HG03280 (cell line): ENCODE measurements at regions not wholly inside any gene's neighbourhood (a gene's known extent, or its start where the extent isn't known, plus 50 kb on each side); places are given as distances from the start of the nearest gene placed in this dataset.
"Not testable (repeated sequence)": the region's sequence is repeated elsewhere in the genome, so short reads cannot be mapped to it uniquely, and the experiment has no call there.

Source experiments
- ATAC-seq: cut with Tn5 transposase; IDR thresholded peaks from one replicate; pipeline ENCODE4 v1.9.1; 2021; ENCODE audit warnings: mild to moderate bottlenecking, moderate library complexity; ENCODE audit not compliant: unreplicated experiment

DNA sequence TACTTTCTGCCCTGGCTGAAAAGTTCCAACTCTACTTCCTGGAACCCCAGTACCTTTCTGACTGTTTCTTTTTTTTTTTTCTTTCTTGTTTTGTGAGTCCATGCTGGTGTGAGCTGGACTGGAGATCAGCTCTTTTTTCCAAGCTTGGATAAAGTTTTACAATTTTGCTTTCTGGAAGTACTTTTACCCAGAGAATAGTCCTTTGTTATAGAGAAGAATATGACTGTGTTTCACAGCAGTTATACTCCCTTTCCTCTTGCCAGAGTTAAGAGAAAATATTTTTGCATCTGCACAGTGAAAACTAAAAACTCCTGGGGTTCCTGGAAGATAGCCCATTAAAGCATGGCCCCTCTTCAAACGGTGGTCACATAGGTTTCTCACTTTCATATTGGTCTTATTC lies 1100.6 kb downstream of the OTOL1 start:
- no peak for ATAC-seq

DNA sequence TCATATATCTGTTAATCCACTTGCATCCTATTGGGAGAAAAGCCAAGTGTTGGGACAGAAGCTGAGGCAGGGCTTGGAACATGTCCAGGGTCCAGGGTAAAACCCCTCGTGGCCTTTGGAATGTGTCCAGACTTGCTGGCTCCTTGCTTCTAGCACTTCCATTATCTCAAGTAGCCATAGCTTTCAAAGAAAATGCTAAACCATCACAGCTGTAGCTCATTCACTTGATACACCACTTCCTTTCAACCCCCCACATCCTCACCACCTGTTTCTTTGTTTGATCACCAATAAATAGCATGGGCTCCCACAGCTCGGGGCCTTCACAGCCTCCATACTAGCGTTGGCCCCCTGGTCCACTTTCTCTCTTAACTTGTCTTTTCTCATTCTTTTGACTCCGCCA lies 1101.9 kb downstream of the OTOL1 start:
- not testable (repeated sequence) for ATAC-seq

DNA sequence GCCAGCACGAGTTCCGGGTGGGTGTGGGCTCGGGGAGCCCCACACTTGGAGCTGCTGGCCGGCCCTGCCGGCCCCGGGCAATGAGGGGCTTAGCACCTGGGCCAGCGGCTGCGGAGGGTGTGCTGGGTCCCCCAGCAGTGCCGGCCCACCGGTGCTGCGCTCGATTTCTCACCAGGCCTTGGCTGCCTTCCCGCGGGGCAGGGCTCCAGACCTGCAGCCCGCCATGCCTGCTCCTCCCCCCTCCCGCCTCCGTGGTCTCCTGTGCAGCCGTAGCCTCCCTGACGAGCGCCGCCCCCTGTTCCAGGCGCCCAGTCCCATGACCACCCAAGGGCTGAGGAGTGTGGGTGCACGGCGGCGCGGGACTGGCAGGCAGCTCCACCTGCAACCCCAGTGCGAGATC lies 1103.1 kb downstream of the OTOL1 start:
- not testable (repeated sequence) for ATAC-seq

- ATAC-seq = no peak
Measured at GRCh38 chr3:162601101-162601670, 1104.6 kb downstream of the OTOL1 start.

- ATAC-seq = no peak
Measured at GRCh38 chr3:162602619-162603018, 1106.0 kb downstream of the OTOL1 start.

GRCh38 chr3:162605651-162606204 lies 1109.1 kb downstream of the OTOL1 start:
- no peak for ATAC-seq

DNA sequence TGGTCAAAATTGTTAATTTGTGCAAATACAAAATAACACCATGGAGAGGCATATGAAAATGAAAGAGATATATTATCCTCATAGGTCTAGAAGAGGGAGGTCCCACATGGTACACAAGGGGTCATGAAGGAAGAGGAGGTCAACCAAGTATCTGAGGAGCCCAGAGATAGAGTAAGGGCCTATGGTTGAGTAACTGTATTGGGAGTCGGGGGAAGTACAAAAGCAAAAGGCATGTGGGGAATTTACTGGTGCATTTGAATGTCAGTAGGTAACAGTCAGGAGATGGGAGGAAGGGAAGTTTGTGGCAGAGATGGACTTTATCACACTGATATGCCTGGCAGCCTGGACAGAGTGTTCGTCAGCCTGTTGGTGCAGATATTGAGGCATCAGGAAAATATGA lies 1113.7 kb downstream of the OTOL1 start:
- ATAC-seq = no peak

GRCh38 chr3:162612991-162613390 lies 1116.4 kb downstream of the OTOL1 start:
- no peak for ATAC-seq

- ATAC-seq = no peak
Measured at GRCh38 chr3:162626172-162626571, 1129.6 kb downstream of the OTOL1 start.

DNA sequence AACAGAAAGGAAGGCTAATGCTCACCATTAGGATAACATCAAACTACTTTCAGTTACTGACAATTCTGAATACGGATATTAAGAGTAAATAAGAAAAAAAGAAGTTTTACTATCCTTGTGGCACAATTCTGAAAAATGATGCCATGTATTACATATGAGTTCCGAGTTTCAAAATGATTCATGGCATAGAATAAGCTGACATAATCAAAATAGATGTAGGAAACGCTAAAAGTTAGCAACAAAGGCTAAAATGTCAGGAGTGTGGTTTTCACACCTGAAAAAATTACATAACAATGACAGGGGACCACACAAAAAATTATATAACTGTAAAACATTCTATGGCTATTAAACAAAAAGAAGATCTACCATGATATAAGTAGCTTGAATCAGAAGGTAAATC lies 1131.9 kb downstream of the OTOL1 start:
- no peak for ATAC-seq

DNA sequence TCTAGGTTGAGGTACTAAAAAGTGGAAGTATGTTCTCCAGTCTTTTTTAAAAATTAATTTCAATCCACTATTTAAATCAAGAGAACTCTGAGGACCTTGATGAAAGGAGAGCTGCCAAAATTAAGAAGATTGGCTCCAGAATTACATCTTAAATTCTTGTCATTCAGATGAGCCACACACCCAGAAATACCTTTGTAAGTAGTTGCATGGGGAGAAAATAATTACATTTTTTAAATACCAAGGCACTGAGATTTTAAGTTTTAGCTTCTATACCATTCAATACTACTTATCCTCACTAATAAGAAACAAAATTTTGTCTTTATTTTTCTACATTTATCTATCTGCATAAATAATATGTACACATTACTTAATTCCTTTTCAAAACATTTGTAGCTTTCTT lies 1132.8 kb downstream of the OTOL1 start:
- ATAC-seq = no peak

GRCh38 chr3:162632672-162633071 lies 1136.1 kb downstream of the OTOL1 start:
- ATAC-seq = no peak

DNA sequence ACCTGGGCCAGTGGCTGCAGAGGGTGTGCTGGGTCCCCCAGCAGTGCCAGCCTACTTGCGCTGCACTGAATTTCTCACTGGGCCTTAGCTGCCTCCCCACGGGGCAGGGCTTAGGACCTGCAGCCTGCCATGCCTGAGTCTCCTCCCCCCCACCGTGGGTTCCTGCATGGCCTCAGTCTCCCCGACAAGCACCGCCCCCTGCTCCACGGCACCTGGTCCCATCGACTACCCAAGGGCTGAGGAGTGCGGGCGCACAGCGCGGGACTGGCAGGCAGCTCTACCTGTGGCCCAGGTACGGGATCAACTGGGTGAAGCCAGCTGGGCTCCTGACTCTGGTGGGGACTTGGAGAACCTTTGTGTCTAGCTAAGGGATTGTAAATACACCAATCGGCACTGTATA lies 1143.6 kb downstream of the OTOL1 start:
- not testable (repeated sequence) for ATAC-seq

DNA sequence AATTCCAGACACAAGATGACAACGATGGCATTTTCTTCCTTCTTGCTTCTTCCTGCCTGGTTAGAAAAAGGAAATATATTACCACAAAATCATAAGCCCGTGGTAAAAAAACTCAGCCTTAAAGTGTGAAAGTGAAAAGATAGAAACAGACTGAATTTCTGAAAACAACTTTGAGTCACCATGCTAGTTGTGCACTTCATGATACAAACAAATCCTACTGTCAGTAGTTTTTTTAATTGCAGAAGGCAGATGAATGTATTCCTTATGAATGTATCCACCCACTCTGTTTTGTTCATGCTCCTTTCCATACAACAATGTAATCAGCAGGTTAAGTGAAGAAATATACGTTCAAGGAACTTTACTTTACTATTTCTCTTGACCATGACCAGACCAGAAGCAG lies 1144.7 kb downstream of the OTOL1 start:
- no peak for ATAC-seq

GRCh38 chr3:162641907-162642306 lies 1145.3 kb downstream of the OTOL1 start:
- ATAC-seq = no peak

DNA sequence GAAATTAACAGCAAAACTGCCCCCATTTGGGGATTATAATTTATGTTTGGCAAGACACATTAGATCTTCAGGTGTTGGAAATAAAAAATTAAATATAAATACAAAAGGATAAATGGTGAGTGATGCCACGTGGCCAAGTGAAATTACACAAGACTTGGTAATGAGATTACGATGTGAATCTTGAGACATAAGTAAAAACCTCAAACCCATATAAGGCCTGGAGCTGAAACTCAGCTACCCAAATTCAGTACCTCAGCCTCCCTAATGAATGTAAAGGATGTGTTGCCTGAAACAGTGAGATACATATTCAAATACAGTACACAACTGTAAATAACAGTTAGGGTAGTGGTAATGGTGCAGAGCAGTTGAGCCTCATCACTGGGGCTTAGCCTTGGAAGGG lies 1146.6 kb downstream of the OTOL1 start:
- ATAC-seq = no peak

DNA sequence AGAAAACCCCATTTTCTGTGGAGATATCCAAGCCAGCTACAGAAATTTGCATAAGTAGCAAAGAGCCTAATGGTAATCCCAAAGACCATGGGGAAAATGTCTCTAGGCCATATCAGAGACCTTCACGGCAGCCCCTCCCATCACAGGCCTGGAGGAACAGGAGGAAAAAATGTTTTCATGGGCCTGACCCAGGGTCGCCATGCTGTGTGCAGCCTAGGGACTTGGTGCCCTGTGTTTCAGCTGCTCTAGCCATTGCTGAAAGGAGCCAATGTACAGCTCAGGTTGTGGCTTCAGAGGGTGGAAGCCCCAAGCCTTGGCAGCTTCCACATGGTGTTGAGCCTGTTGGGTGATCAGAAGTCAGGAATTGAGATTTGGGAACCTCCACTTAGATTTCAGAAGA lies 1150.7 kb downstream of the OTOL1 start:
- ATAC-seq = no peak

GRCh38 chr3:162658003-162658402 lies 1161.4 kb downstream of the OTOL1 start:
- ATAC-seq = no peak

DNA sequence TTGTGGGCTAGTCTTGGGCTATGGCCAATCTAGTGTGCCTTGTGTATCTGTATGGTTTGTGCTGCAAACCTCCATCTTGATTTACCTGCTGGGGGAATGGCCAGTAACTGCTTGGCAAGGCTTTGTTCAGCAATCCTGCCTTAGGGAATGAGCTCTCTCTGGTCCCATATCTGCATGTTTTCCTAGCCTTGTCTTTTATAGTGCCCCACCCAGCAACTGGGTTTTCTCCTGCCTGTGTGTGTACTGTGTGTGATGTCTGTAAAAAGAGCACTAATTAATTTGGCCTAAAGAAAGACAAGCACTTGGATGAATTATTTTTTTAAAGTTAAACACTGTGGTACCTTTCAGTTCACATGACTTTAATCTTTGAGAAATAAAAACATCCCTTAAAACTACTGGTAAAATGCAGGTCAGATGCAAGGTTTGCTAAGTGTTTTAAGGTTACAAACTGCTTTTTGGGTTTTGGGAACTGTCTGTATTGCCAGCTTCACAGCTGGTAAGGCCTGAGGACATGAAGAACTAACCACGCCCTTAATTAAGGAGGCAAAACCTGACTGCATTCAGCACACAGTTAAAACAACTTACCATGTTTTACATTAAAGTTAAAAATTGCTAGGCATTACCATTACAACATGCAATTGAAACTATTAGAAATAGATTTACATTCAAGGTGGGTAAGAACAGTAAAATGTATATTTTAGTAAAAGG lies 1169.2 kb downstream of the OTOL1 start:
- ATAC-seq = no peak

- ATAC-seq = no peak
Measured at GRCh38 chr3:162666835-162667234, 1170.2 kb downstream of the OTOL1 start.

- ATAC-seq = no peak
Measured at GRCh38 chr3:162670181-162670580, 1173.6 kb downstream of the OTOL1 start.

- ATAC-seq = no peak
Measured at GRCh38 chr3:162677475-162677874, 1180.9 kb downstream of the OTOL1 start.

- ATAC-seq = no peak
Measured at GRCh38 chr3:162678941-162679340, 1182.3 kb downstream of the OTOL1 start.
